ENCODE measurements at regions not wholly inside any gene's neighbourhood (a gene's known extent, or its start where the extent isn't known, plus 50 kb on each side); places are given as distances from the start of the nearest gene placed in this dataset.
"Not testable (repeated sequence)": the region's sequence is repeated elsewhere in the genome, so short reads cannot be mapped to it uniquely, and the experiment has no call there.

DNA sequence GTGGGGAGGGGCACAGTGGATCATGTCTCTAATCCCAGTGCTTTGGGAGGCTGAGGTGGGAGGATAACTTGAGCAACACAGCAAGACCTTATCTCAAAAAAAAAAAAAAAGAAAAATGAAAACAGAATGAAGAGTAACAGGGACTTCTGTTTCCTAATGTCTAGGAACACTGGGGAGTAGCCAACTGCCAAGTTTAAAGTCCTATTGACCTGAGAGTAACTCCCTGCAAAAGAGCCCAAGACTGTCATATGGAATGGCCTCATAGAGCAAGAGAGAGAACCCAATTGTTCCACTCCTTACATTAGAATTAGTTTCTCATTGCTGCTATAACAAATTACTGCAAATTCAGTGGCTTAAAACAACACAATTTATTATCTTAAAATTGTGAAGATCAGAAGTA lies 881.4 kb upstream of the ROBO1 start:
- no peak overlapping the region for H3K4me3 ChIP-seq (ENCODE audit: low read depth, poor library complexity, severe bottlenecking)
- DNase-seq (ENCODE audit: low spot score in 2 of 2): no peak
- intact Hi-C loops (cut with DNase I; ENCODE audit: low total_unique reads): no loop called here
- TF ChIP-seq POLR2A (IDR thresholded peaks at IDR 0.05): no peak
- no peak for TF ChIP-seq CTCF (IDR thresholded peaks at IDR 0.05)

DNA sequence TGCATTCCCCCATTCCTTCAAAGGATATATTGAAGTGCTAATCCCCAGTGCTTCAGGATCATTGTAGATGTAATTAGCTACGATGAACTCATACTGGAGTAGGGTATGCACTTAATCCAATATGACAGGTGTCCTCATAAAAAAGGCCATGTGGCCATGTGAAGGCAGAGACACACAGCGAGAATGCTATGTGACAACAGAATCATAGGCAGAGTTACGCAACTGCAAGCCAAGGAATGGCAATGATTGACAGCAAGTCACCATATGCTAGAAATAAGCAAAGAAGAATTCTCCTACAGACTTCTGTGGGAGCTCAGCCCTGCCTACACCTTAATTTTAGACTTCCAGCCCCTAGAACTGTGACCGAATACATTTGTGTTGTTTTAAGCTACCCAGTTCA lies 875.6 kb upstream of the ROBO1 start:
- no peak for TF ChIP-seq POLR2A (IDR thresholded peaks at IDR 0.05)
- no peak for TF ChIP-seq CTCF (IDR thresholded peaks at IDR 0.05)
- WGBS, 2 donors: 71 to 78% methylated on average over 4 of the region's 4 CpGs

DNA sequence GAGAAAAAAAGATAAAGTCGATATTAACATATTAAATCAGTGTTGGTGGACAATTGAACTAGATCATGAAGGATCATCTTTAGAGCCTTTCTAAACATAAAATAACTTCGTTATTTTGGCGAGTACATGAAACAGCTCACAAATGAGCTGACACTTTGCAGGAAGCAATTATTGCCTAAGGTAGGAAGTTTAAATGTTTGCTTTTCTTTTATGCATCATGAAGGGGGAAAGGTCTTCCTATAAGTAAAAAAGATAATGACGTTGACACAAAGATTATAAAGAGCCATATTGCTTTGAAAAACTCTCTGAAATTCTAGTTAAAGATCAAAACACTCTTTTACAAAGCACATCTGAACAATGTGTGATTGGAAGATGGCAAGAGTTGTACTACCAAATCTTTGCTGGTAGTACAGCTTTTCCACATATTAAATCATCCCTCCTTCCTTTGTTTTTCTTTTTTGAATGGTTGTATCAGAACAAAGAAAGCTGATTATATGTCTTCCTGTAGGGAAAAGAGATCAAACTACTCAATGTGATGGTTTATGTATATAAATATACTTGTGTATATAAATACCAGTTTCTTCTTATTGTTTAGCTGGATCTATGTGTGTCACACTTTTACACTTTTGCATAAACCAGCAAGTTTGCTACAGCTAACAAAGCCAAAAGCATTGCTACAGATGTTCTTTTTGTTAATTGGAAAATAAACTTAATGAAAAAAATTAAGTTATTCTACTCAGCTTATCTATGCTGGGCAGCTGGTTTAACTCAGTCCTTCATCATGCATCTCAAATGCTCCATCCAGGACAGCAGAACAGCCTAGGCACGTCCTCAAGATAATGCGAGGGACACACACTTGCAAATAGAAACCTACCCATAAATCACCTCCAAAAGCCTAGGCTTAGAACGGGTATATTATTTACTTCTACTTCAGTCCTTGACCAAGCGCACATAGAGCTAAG lies 850.8 kb upstream of the ROBO1 start:
- no peak for DNase-seq (ENCODE audit: low spot score in 2 of 2)
- no peak overlapping the region for H3K4me3 ChIP-seq (ENCODE audit: low read depth, poor library complexity, severe bottlenecking)
- TF ChIP-seq CTCF (IDR thresholded peaks at IDR 0.05) (no peak), POLR2A (IDR thresholded peaks at IDR 0.05) (no peak)
- 57 to 61% methylated on average over 8 of the region's 8 CpGs for WGBS, 2 donors
- intact Hi-C loops (cut with DNase I; ENCODE audit: low total_unique reads): no loop called here

More for the DNA sequence above, 875.6 kb upstream of the ROBO1 start:
- DNase-seq (ENCODE audit: low spot score in 2 of 2): no peak
- H3K4me3 ChIP-seq (ENCODE audit: low read depth, poor library complexity, severe bottlenecking): no peak overlapping the region
- intact Hi-C loops (cut with DNase I; ENCODE audit: low total_unique reads): no loop called here

DNA sequence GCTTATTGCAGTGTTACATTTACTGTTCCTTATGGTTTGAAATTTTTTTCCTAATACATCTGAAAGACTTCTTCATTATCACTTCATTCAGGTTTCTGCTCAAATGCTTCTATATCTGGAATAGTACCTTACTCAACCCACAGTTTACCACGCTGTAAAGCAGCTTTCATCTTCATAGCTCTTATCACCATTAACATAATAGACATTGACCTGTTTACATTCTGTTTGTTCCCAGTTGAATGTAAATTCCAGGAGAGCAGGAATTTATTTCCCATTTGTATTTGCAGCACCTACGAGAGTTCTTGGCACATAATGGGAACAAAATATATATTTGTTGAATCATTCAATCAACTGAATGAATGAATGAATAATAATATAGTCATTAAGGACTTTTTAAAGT lies 844.6 kb upstream of the ROBO1 start:
- no peak overlapping the region for H3K4me3 ChIP-seq (ENCODE audit: low read depth, poor library complexity, severe bottlenecking)
- DNase-seq (ENCODE audit: low spot score in 2 of 2): no peak
- TF ChIP-seq POLR2A (IDR thresholded peaks at IDR 0.05) (no peak), CTCF (IDR thresholded peaks at IDR 0.05) (no peak)
- 39 to 55% methylated on average over 2 of the region's 2 CpGs for WGBS, 2 donors
- intact Hi-C loops (cut with DNase I; ENCODE audit: low total_unique reads): no loop called here

GRCh38 chr3:80608072-80608471 lies 840.3 kb upstream of the ROBO1 start:
- intact Hi-C loops (cut with DNase I; ENCODE audit: low total_unique reads); DNase-seq (ENCODE audit: low spot score in 2 of 2); H3K4me3 ChIP-seq (ENCODE audit: low read depth, poor library complexity, severe bottlenecking): not testable (repeated sequence)
- WGBS, 2 donors: 91 to 92% methylated on average over 3 of the region's 3 CpGs

- no peak overlapping the region for H3K4me3 ChIP-seq (ENCODE audit: low read depth, poor library complexity, severe bottlenecking)
- DNase-seq (ENCODE audit: low spot score in 2 of 2): no peak
- WGBS, 2 donors: 80 to 85% methylated on average over 4 of the region's 4 CpGs
- intact Hi-C loops (cut with DNase I; ENCODE audit: low total_unique reads): no loop called here
- TF ChIP-seq CTCF (IDR thresholded peaks at IDR 0.05): no peak
- TF ChIP-seq POLR2A (IDR thresholded peaks at IDR 0.05): no peak
Measured at GRCh38 chr3:80606073-80606472, 838.3 kb upstream of the ROBO1 start.
